ENCODE measurements at regions not wholly inside any gene's neighbourhood (a gene's known extent, or its start where the extent isn't known, plus 50 kb on each side); places are given as distances from the start of the nearest gene placed in this dataset.

DNA sequence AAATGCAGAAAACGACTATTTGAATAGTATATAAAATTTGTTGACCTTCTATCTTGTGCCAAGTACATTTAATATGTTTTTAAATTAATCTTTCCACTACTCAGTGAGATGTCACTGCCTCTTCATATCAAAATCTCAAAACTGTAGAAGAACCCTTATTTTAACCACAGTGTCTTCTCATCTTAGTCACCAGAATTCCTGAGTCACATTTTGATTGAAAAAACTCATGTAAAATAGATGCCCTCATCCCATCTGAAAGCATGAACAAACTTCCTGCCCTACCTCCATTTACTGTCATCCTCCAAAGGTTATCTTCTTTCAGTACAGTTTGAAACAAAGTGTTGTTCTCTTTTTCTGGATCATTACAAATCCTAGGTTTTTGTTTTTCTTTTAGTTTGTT is 1215.4 kb downstream of the PCDH9 start:
- Histone ChIP-seq H3K36me3 (no peaks in the 10 kb centered on the region), H3K27ac (no peak overlapping the region), H3K4me1 (no peaks in the 10 kb centered on the region), H3K4me3 (no peak overlapping the region), H3K9me3 (no peaks in the 10 kb centered on the region), H3K27me3 (no peaks in the 10 kb centered on the region)
- TF ChIP-seq POLR2AphosphoS5 (IDR thresholded peaks at IDR 0.05) (no peak), POLR2A (IDR thresholded peaks at IDR 0.05) (no peak)
- no peak for DNase-seq (ENCODE audit: low spot score in 2 of 2)
- WGBS, result 43% methylated on average over 1 of the region's 1 CpG

GRCh38 chr13:66009241-66009640 is 1220.9 kb downstream of the PCDH9 start:
- peaks cover under 1% of the 10 kb centered on the region for H3K9me3 ChIP-seq
- no peak overlapping the region for H3K4me3 ChIP-seq
- H3K36me3 ChIP-seq, result no peaks in the 10 kb centered on the region
- H3K4me1 ChIP-seq, result no peaks in the 10 kb centered on the region
- H3K27me3 ChIP-seq, result no peaks in the 10 kb centered on the region
- H3K27ac ChIP-seq, result no peak overlapping the region
- TF ChIP-seq EP300 (IDR thresholded peaks at IDR 0.05), result no peak
- no peak for TF ChIP-seq POLR2A (IDR thresholded peaks at IDR 0.05)
- TF ChIP-seq CTCF (IDR thresholded peaks at IDR 0.05), result no peak
- no peak for TF ChIP-seq POLR2AphosphoS5 (IDR thresholded peaks at IDR 0.05)
- 96% methylated on average over 4 of the region's 30 CpGs for WGBS
- DNase-seq (ENCODE audit: low spot score in 2 of 2), result no peak

GRCh38 chr13:66003558-66003957 is 1226.6 kb downstream of the PCDH9 start:
- H3K36me3 ChIP-seq, result no peaks in the 10 kb centered on the region
- whole genome bisulfite sequencing, result 97% methylated on average over 1 of the region's 1 CpG
- no peak for DNase-seq (ENCODE audit: low spot score in 2 of 2)
- TF ChIP-seq POLR2A (IDR thresholded peaks at IDR 0.05) (no peak), POLR2AphosphoS5 (IDR thresholded peaks at IDR 0.05) (no peak), CTCF (IDR thresholded peaks at IDR 0.05) (no peak), EP300 (IDR thresholded peaks at IDR 0.05) (no peak)
- no peak overlapping the region for H3K4me3 ChIP-seq
- H3K4me1 ChIP-seq, result no peaks in the 10 kb centered on the region
- H3K9me3 ChIP-seq, result peaks cover 9% of the 10 kb centered on the region
- H3K27me3 ChIP-seq, result no peaks in the 10 kb centered on the region
- no peak overlapping the region for H3K27ac ChIP-seq

- H3K36me3 ChIP-seq, result no peaks in the 10 kb centered on the region
- no peak for DNase-seq (ENCODE audit: low spot score in 2 of 2)
- WGBS, result 29% methylated on average over 1 of the region's 1 CpG
- H3K27me3 ChIP-seq, result no peaks in the 10 kb centered on the region
- no peak overlapping the region for H3K27ac ChIP-seq
- TF ChIP-seq EP300 (IDR thresholded peaks at IDR 0.05) (no peak), POLR2A (IDR thresholded peaks at IDR 0.05) (no peak), POLR2AphosphoS5 (IDR thresholded peaks at IDR 0.05) (no peak), CTCF (IDR thresholded peaks at IDR 0.05) (no peak)
- H3K4me1 ChIP-seq, result no peaks in the 10 kb centered on the region
- H3K4me3 ChIP-seq, result no peak overlapping the region
- peaks cover 11% of the 10 kb centered on the region for H3K9me3 ChIP-seq
Observed at GRCh38 chr13:66001140-66001539, 1229.0 kb downstream of the PCDH9 start.

- H3K4me3 ChIP-seq, result no peak overlapping the region
Observed at GRCh38 chr13:65999411-65999810, 1230.7 kb downstream of the PCDH9 start.

More at GRCh38 chr13:65999411-65999810, 1230.7 kb downstream of the PCDH9 start:
- 41% methylated on average over 1 of the region's 1 CpG for WGBS
- no peaks in the 10 kb centered on the region for H3K27me3 ChIP-seq
- H3K4me1 ChIP-seq, result no peaks in the 10 kb centered on the region
- H3K27ac ChIP-seq, result no peak overlapping the region
- no peaks in the 10 kb centered on the region for H3K36me3 ChIP-seq
- peaks cover 11% of the 10 kb centered on the region for H3K9me3 ChIP-seq
- DNase-seq (ENCODE audit: low spot score in 2 of 2), result no peak
- no peak for TF ChIP-seq POLR2AphosphoS5 (IDR thresholded peaks at IDR 0.05)
- TF ChIP-seq CTCF (IDR thresholded peaks at IDR 0.05), result no peak
- TF ChIP-seq POLR2A (IDR thresholded peaks at IDR 0.05), result no peak

Data from suprapubic skin (tissue), 4 donors.